ENCODE measurements at regions not wholly inside any gene's neighbourhood (a gene's known extent, or its start where the extent isn't known, plus 50 kb on each side); places are given as distances from the start of the nearest gene placed in this dataset.
"Not testable (repeated sequence)": the region's sequence is repeated elsewhere in the genome, so short reads cannot be mapped to it uniquely, and the experiment has no call there.

GRCh38 chr7:52161483-52161882, 844.9 kb upstream of the COBL start:
- CTCF ChIA-PET: no interaction called here
- no peak for TF ChIP-seq CTCF (IDR thresholded peaks at IDR 0.05; ENCODE audit: unreplicated experiment)
- intact Hi-C loops (cut with micrococcal nuclease; ENCODE audit: unreplicated experiment): no loop called here

DNA sequence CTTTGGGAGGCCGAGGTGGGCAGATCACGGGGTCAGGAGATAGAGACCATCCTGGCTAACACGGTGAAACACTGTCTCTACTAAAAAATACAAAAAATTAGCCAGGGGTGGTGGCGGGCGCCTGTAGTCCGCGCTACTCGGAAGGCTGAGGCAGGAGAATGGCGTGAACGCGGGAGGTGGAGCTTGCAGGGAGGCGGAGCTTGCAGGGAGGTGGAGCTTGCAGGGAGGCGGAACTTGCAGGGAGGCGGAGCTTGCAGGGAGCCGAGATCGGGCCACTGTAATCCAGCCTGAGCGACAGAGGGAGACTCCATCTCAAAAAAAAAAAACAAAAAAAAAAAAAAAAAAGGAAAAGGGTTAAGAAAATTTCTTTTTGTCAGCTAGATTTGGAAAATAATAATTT, 842.8 kb upstream of the COBL start:
- H3K27ac Mint-ChIP-seq (ENCODE audit: unreplicated experiment); H3K9me3 Mint-ChIP-seq (ENCODE audit: low read depth, unreplicated experiment); H3K36me3 Mint-ChIP-seq (ENCODE audit: insufficient read depth, unreplicated experiment); BruUV-seq (replicated peaks); intact Hi-C loops (cut with micrococcal nuclease; ENCODE audit: unreplicated experiment); DNase-seq; H3K27me3 Mint-ChIP-seq (ENCODE audit: unreplicated experiment); CTCF ChIA-PET; H3K4me3 Mint-ChIP-seq (ENCODE audit: low read depth, unreplicated experiment); H3K4me1 Mint-ChIP-seq (ENCODE audit: low read depth, unreplicated experiment): not testable (repeated sequence)

More at GRCh38 chr7:52161483-52161882, 844.9 kb upstream of the COBL start:
- H3K4me1 Mint-ChIP-seq (ENCODE audit: low read depth, unreplicated experiment): no peaks in the 10 kb centered on the region
- no peak for DNase-seq
- no TSS peak for BruUV-seq (replicated peaks)
- H3K27ac Mint-ChIP-seq (ENCODE audit: unreplicated experiment): no peak overlapping the region
- no peaks in the 10 kb centered on the region for H3K27me3 Mint-ChIP-seq (ENCODE audit: unreplicated experiment)
- H3K36me3 Mint-ChIP-seq (ENCODE audit: insufficient read depth, unreplicated experiment): no peaks in the 10 kb centered on the region
- no peak overlapping the region for H3K4me3 Mint-ChIP-seq (ENCODE audit: low read depth, unreplicated experiment)
- H3K9me3 Mint-ChIP-seq (ENCODE audit: low read depth, unreplicated experiment): peaks cover 4% of the 10 kb centered on the region

DNA sequence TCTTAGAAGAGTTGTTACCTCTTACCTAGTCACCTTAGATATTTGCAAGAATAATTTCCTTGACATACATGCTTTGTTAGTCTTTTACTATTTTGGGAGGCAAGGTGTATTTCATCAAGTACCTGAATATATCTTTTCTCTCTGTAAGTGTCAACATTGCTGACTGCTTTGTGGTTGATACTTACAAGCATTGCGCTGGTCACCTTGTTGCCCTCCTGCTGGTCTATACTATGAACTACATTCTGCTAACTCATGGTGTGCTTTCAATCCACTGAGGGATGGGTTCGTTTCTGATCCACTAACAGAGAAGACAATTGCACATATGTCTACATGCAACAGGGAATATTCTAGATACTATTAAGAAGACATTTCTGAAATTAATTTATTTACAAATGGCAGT, 837.8 kb upstream of the COBL start:
- Mint-ChIP-seq H3K36me3 (ENCODE audit: insufficient read depth, unreplicated experiment) (no peaks in the 10 kb centered on the region), H3K4me1 (ENCODE audit: low read depth, unreplicated experiment) (no peaks in the 10 kb centered on the region), H3K9me3 (ENCODE audit: low read depth, unreplicated experiment) (peaks cover 6% of the 10 kb centered on the region), H3K27ac (ENCODE audit: unreplicated experiment) (no peak overlapping the region), H3K27me3 (ENCODE audit: unreplicated experiment) (no peaks in the 10 kb centered on the region), H3K4me3 (ENCODE audit: low read depth, unreplicated experiment) (no peak overlapping the region)
- DNase-seq: no peak
- BruUV-seq (replicated peaks): no TSS peak
- CTCF ChIA-PET: no interaction called here
- intact Hi-C loops (cut with micrococcal nuclease; ENCODE audit: unreplicated experiment): no loop called here
- no peak for TF ChIP-seq CTCF (IDR thresholded peaks at IDR 0.05; ENCODE audit: unreplicated experiment)

GRCh38 chr7:52151559-52151958, 835.0 kb upstream of the COBL start:
- Mint-ChIP-seq H3K9me3 (ENCODE audit: low read depth, unreplicated experiment) (peaks cover 10% of the 10 kb centered on the region), H3K27ac (ENCODE audit: unreplicated experiment) (no peak overlapping the region), H3K36me3 (ENCODE audit: insufficient read depth, unreplicated experiment) (no peaks in the 10 kb centered on the region), H3K4me1 (ENCODE audit: low read depth, unreplicated experiment) (no peaks in the 10 kb centered on the region), H3K4me3 (ENCODE audit: low read depth, unreplicated experiment) (no peak overlapping the region), H3K27me3 (ENCODE audit: unreplicated experiment) (no peaks in the 10 kb centered on the region)
- no TSS peak for BruUV-seq (replicated peaks)
- intact Hi-C loops (cut with micrococcal nuclease; ENCODE audit: unreplicated experiment): no loop called here
- CTCF ChIA-PET: no interaction called here
- no peak for TF ChIP-seq CTCF (IDR thresholded peaks at IDR 0.05; ENCODE audit: unreplicated experiment)
- DNase-seq: no peak

- no peaks in the 10 kb centered on the region for H3K36me3 Mint-ChIP-seq (ENCODE audit: insufficient read depth, unreplicated experiment)
- H3K27ac Mint-ChIP-seq (ENCODE audit: unreplicated experiment): no peak overlapping the region
- H3K27me3 Mint-ChIP-seq (ENCODE audit: unreplicated experiment): no peaks in the 10 kb centered on the region
- H3K4me3 Mint-ChIP-seq (ENCODE audit: low read depth, unreplicated experiment): no peak overlapping the region
- TF ChIP-seq CTCF (IDR thresholded peaks at IDR 0.05; ENCODE audit: unreplicated experiment): no peak
- DNase-seq: no peak
- CTCF ChIA-PET: no interaction called here
- no peaks in the 10 kb centered on the region for H3K4me1 Mint-ChIP-seq (ENCODE audit: low read depth, unreplicated experiment)
- intact Hi-C loops (cut with micrococcal nuclease; ENCODE audit: unreplicated experiment): no loop called here
- BruUV-seq (replicated peaks): no TSS peak
- peaks cover 8% of the 10 kb centered on the region for H3K9me3 Mint-ChIP-seq (ENCODE audit: low read depth, unreplicated experiment)
Observed at GRCh38 chr7:52150952-52151351, 834.3 kb upstream of the COBL start.

Data from Calu3 (cell line).